Endometrium (tissue), 2 donors: ENCODE measurements at regions not wholly inside any gene's neighbourhood (a gene's known extent, or its start where the extent isn't known, plus 50 kb on each side); places are given as distances from the start of the nearest gene placed in this dataset.
"Not testable (repeated sequence)": the region's sequence is repeated elsewhere in the genome, so short reads cannot be mapped to it uniquely, and the experiment has no call there.

Source experiments
- FAIRE-seq: peaks from 2 replicates; lab custom pipeline; 2012; peaks lifted over from hg19 to GRCh38; lab: Jason Lieb, UNC
- donor health status: control.
- donor health status: control.

DNA sequence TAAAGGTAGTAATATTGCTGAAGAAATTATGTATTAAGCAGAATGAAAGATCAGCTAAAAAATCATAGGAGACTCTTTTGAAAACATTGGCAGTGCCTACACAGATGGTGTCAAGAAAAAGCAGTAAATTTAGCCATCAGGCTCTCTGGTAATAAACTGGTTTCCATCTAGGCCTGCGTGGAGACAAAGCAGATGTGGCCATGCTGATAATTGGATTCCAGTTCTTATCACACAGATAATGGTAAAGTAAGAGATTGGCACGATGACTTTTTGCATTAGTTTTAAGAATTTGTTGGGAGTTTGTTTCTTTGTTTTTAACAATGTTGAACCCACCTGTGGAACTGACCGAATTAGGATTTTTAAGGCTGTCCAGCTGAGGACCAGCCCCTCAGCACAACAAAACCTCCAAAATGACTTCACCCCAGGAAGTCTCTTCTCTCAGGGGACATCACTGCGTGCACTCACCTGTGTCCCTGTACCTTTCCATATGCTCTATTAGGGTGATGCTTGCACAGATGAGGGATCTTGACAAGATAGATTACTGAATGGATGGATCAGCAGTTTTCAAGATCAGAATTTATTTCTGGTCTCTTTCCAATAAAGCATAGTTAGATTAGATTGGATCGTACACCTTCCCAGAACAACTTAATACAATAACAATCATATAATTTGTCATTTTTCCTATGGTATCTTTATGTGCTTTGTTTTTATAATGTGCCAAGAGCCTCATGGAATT is 69.1 kb upstream of the DNAJC10 start:
- FAIRE-seq, result no peak

DNA sequence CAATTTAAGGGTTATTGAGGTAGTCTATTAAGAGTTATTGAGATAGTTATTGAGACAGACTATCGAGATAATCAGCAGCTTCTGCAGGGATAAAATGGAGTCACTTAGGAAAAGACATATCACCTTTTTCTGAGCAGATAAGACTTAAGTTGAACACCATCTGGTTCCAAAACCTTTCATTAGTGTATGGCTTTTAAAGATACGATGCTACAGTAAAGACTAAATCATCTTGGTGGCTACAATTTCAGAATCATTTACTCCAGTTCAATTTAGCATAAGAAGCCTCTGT is 68.6 kb upstream of the DNAJC10 start:
- FAIRE-seq, result no peak

DNA sequence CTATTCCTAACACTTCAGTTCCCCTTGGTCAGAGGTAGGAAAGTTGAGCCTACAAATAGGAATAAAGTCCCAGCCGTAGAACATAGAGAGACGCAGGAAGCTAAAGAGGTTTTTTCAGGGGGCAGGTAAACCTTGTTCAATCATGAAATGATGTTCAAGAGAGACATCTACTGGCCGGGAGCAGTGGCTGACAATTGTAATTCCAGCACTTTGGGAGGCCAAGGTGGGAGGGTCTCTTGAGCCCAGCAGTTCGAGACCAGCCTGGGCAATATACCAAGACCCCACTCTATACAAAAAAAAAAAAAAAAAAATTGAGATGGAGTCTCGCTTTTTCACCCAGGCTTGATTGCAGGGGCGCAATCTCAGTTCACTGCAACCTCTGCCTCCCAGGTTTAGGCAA is 66.7 kb upstream of the DNAJC10 start:
- FAIRE-seq, result no peak

DNA sequence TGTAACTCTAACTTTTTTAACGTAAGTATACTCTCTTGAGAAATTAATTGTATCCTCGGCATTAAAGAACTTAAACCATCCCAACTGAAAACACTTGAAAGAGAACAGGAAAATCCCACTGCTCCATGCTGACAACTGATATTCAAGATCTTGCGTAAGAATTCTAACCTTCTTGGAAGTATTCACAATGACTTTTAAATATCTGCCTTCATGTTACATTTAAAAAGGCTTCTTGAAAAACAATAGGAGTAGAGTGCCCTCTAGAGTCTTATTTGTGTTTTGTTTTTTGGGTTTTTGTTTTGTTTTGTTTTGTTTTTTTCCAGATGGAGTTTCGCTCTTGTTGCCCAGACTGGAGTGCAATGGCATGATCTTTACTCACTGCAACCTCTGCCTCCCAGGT is 65.4 kb upstream of the DNAJC10 start:
- FAIRE-seq, result peak; percentile 95

DNA sequence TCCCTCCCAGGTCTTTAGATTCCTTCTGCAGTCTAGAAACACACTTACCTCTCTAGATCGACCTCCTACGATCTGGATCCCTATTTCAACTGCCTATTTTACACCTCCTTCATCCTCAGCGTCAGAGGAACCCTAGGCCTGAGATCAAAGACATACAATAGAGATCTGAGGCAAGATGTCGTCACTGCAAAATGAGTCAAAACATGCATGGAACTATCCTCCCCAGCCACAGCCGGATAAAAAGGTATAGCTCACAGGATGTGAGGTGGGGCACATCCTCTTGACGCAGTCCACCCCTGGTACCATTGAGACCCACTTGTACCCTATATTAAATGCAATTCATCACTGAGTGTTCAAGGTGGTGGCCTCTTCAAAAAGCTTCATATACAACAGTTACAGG is 63.7 kb upstream of the DNAJC10 start:
- FAIRE-seq, result no peak

DNA sequence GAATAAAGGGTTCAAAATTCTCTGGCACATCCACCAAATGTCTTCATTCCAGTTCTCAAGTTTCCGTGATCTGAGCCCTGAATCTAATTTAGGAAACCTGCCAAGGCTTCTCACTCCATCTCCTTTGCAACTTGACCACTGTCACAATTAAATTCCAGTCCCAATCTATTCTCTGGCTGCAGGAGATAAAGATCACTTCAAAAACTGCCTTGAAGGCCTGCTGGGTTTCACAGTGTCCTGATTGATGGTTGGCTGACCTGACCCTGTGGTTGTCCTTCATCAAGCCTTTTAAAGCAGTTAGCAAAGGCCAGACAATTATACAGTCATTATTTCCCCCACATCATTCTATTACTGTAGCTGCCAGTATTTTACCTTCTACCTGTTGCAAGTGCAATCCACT is 60.3 kb upstream of the DNAJC10 start:
- no peak for FAIRE-seq

DNA sequence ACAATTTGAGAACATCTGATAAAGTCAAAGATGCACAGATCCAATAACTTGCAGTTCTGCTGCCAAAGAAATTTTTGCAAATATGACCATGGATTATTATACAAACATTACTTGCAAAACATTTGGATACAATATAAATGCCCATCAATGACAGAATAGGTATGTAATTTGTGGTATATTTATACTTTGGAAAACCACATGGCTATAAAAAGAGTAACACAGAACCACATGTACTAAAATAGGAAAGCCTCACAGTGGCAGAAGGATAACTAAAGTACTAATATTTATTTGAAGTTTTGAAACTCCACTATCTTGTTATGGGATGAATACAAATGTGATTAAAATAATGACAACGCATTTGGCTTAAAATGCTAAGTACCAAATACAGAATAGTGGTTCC is 51.8 kb upstream of the DNAJC10 start:
- FAIRE-seq, result no peak

DNA sequence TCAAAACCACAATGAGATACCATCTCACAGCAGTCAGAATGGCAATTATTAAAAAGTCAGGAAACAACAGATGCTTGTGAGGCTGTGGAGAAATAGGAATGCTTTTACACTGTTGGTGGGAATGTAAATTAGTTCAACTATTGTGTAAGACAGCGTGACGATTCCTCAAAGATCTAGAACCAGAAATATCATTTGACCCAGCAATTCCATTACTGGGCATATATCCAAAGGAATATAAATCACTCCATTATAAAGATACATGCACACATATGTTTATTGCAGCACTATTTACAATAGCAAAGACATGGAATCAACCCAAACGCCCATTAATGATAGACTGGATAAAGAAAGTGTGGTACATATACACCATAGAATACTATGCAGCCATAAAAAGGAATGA is 50.6 kb upstream of the DNAJC10 start:
- not testable (repeated sequence) for FAIRE-seq
